ENCODE measurements at regions not wholly inside any gene's neighbourhood (a gene's known extent, or its start where the extent isn't known, plus 50 kb on each side); places are given as distances from the start of the nearest gene placed in this dataset.

- Histone ChIP-seq H3K4me3 (ENCODE audit: low read depth, low read length, poor library complexity, severe bottlenecking) (no peak overlapping the region), H3K4me1 (ENCODE audit: insufficient read depth, low read length, poor library complexity, severe bottlenecking) (no peaks in the 10 kb centered on the region), H3K27ac (ENCODE audit: low read depth, low read length, poor library complexity, severe bottlenecking) (no peak overlapping the region), H3K9me3 (ENCODE audit: low read length) (no peaks in the 10 kb centered on the region), H2AFZ (ENCODE audit: low read length) (no peak overlapping the region), H3K4me2 (ENCODE audit: low read length) (no peak overlapping the region), H3K79me2 (ENCODE audit: insufficient read depth, low read depth, low read length) (no peaks in the 10 kb centered on the region), H3K36me3 (ENCODE audit: insufficient read depth, low read length) (no peaks in the 10 kb centered on the region), H4K20me1 (ENCODE audit: insufficient read depth, low read length) (no peaks in the 10 kb centered on the region), H3K9me2 (ENCODE audit: insufficient read depth, low read length) (no peaks in the 10 kb centered on the region)
- intact Hi-C loops (cut with micrococcal nuclease; ENCODE audit: unreplicated experiment) = no loop called here
- DNase-seq (ENCODE audit: low spot score) = no peak
- TF ChIP-seq EZH2phosphoT487 (IDR thresholded peaks at IDR 0.05; ENCODE audit: borderline replicate concordance, low read depth, low read length) (no peak), CTCF (conservative IDR thresholded peaks at IDR 0.05; ENCODE audit: low read length) (no peak)
- no TSS peak for BruUV-seq (replicated peaks)
- ChIA-PET POLR2A (no interaction called here), CTCF (ENCODE audit: unreplicated experiment) (no interaction called here)
Measured at GRCh38 chr1:88175631-88176226, 508.3 kb upstream of the PKN2 start.

GRCh38 chr1:88179943-88180342, 504.1 kb upstream of the PKN2 start:
- no peak overlapping the region for H2AFZ ChIP-seq (ENCODE audit: low read length)
- H3K36me3 ChIP-seq (ENCODE audit: insufficient read depth, low read length) = no peaks in the 10 kb centered on the region
- CTCF ChIA-PET (ENCODE audit: unreplicated experiment) = no interaction called here
- no peaks in the 10 kb centered on the region for H4K20me1 ChIP-seq (ENCODE audit: insufficient read depth, low read length)
- no peaks in the 10 kb centered on the region for H3K9me2 ChIP-seq (ENCODE audit: insufficient read depth, low read length)
- intact Hi-C loops (cut with micrococcal nuclease; ENCODE audit: unreplicated experiment) = loop anchor here (1.0 to 5.0 kb wide), 2 partner anchors 122 to 414 kb away; no protein-coding TSS in a partner anchor
- TF ChIP-seq EZH2phosphoT487 (IDR thresholded peaks at IDR 0.05; ENCODE audit: borderline replicate concordance, low read depth, low read length) = no peak
- TF ChIP-seq CTCF (conservative IDR thresholded peaks at IDR 0.05; ENCODE audit: low read length) = no peak
- H3K4me2 ChIP-seq (ENCODE audit: low read length) = no peak overlapping the region
- no peaks in the 10 kb centered on the region for H3K9me3 ChIP-seq (ENCODE audit: low read length)
- no TSS peak for BruUV-seq (replicated peaks)
- no peaks in the 10 kb centered on the region for H3K79me2 ChIP-seq (ENCODE audit: insufficient read depth, low read depth, low read length)
- H3K4me1 ChIP-seq (ENCODE audit: insufficient read depth, low read length, poor library complexity, severe bottlenecking) = no peaks in the 10 kb centered on the region
- POLR2A ChIA-PET = interaction anchor here (0.6 to 1.1 kb wide), 2 partner anchors 9 to 701 kb away, joined by 3 read pairs; no protein-coding TSS in a partner anchor
- no peak overlapping the region for H3K27ac ChIP-seq (ENCODE audit: low read depth, low read length, poor library complexity, severe bottlenecking)
- H3K4me3 ChIP-seq (ENCODE audit: low read depth, low read length, poor library complexity, severe bottlenecking) = no peak overlapping the region
- DNase-seq (ENCODE audit: low spot score) = no peak

- peak; percentile 64 for DNase-seq (ENCODE audit: low spot score)
- ChIA-PET POLR2A (interaction anchor here (0.6 to 1.1 kb wide), 2 partner anchors 10 to 700 kb away, joined by 3 read pairs; no protein-coding TSS in a partner anchor), CTCF (ENCODE audit: unreplicated experiment) (interaction anchor here (0.5 to 0.9 kb wide), 4 partner anchors 11 to 769 kb away, joined by 3 to 4 read pairs (median 4); no protein-coding TSS in a partner anchor)
- Histone ChIP-seq H2AFZ (ENCODE audit: low read length) (no peak overlapping the region), H3K9me3 (ENCODE audit: low read length) (no peaks in the 10 kb centered on the region), H3K27ac (ENCODE audit: low read depth, low read length, poor library complexity, severe bottlenecking) (no peak overlapping the region), H3K9me2 (ENCODE audit: insufficient read depth, low read length) (no peaks in the 10 kb centered on the region), H3K4me3 (ENCODE audit: low read depth, low read length, poor library complexity, severe bottlenecking) (no peak overlapping the region), H3K36me3 (ENCODE audit: insufficient read depth, low read length) (no peaks in the 10 kb centered on the region), H3K79me2 (ENCODE audit: insufficient read depth, low read depth, low read length) (no peaks in the 10 kb centered on the region), H4K20me1 (ENCODE audit: insufficient read depth, low read length) (no peaks in the 10 kb centered on the region), H3K4me1 (ENCODE audit: insufficient read depth, low read length, poor library complexity, severe bottlenecking) (no peaks in the 10 kb centered on the region), H3K4me2 (ENCODE audit: low read length) (no peak overlapping the region)
- intact Hi-C loops (cut with micrococcal nuclease; ENCODE audit: unreplicated experiment) = loop anchor here (1.0 to 5.0 kb wide), 2 partner anchors 122 to 414 kb away; no protein-coding TSS in a partner anchor
- no TSS peak for BruUV-seq (replicated peaks)
- TF ChIP-seq CTCF (conservative IDR thresholded peaks at IDR 0.05; ENCODE audit: low read length) (peak; percentile 95), EZH2phosphoT487 (IDR thresholded peaks at IDR 0.05; ENCODE audit: borderline replicate concordance, low read depth, low read length) (no peak)
Measured at GRCh38 chr1:88180449-88181108, 503.5 kb upstream of the PKN2 start.

All from OCI-LY7 (cell line).